ENCODE measurements at regions not wholly inside any gene's neighbourhood (a gene's known extent, or its start where the extent isn't known, plus 50 kb on each side); places are given as distances from the start of the nearest gene placed in this dataset.
A peak's percentile ranks its signal among the peaks of the same experiment; 100 is the strongest.

DNA sequence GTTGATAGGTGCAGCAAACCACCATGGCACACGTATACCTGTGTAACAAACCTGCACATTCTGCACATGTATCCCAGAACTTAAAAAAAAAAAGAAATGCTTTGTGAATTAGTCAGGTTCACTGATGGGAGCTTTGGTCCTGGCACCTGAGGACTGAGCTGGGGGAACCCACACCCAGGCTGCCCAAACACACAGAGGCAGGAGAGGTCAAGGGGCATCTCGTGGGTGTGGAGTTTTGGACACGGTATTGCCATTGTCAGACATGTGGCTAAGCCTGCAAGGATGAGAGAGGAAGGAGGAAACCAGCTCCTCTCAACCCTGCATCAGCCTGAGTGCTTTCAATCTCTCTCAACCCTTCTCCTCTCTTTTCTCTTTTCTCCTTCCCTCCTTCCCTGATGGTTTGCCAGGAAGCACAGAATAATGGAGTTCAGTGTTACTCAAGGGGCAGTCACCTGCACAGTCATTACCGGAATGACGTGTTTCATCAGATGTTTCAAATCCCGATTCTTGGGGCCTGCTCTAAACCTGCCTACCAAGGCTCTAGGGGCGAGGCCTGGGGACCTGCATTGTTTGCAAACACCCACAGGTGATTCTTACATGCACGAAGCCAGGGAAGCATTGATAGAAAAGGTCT, 89.9 kb upstream of the NEDD9 start (continued):
- TF ChIP-seq, protein P1, sequence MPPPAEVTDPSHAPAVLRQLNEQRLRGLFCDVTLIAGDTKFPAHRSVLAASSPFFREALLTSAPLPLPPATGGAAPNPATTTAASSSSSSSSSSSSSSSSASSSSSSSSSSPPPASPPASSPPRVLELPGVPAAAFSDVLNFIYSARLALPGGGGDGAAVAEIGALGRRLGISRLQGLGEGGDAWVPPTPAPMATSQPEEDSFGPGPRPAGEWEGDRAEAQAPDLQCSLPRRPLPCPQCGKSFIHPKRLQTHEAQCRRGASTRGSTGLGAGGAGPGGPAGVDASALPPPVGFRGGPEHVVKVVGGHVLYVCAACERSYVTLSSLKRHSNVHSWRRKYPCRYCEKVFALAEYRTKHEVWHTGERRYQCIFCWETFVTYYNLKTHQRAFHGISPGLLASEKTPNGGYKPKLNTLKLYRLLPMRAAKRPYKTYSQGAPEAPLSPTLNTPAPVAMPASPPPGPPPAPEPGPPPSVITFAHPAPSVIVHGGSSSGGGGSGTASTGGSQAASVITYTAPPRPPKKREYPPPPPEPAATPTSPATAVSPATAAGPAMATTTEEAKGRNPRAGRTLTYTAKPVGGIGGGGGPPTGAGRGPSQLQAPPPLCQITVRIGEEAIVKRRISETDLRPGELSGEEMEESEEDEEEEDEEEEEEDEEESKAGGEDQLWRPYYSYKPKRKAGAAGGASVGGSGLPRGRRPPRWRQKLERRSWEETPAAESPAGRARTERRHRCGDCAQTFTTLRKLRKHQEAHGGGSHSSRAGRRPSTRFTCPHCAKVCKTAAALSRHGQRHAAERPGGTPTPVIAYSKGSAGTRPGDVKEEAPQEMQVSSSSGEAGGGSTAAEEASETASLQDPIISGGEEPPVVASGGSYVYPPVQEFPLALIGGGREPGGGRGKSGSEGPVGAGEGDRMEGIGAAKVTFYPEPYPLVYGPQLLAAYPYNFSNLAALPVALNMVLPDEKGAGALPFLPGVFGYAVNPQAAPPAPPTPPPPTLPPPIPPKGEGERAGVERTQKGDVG (CRISPR knock-in tag; IDR thresholded peaks at IDR 0.05): no peak
- TF ChIP-seq, protein P2, sequence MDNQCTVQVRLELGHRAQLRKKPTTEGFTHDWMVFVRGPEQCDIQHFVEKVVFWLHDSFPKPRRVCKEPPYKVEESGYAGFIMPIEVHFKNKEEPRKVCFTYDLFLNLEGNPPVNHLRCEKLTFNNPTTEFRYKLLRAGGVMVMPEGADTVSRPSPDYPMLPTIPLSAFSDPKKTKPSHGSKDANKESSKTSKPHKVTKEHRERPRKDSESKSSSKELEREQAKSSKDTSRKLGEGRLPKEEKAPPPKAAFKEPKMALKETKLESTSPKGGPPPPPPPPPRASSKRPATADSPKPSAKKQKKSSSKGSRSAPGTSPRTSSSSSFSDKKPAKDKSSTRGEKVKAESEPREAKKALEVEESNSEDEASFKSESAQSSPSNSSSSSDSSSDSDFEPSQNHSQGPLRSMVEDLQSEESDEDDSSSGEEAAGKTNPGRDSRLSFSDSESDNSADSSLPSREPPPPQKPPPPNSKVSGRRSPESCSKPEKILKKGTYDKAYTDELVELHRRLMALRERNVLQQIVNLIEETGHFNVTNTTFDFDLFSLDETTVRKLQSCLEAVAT (IDR thresholded peaks at IDR 0.05): no peak
- TF ChIP-seq MTA2 (IDR thresholded peaks at IDR 0.05; ENCODE audit: low read depth) (peak; percentile 16; the same call in 1 of the 2 replicates), SP1 (IDR thresholded peaks at IDR 0.05; ENCODE audit: low read depth, low read length) (no peak), NR2C2 (IDR thresholded peaks at IDR 0.05; ENCODE audit: borderline replicate concordance, control insufficient read depth, insufficient read length, low read depth) (no peak), HCFC1 (IDR thresholded peaks at IDR 0.05; ENCODE audit: low read length) (no peak), ZNF217 (IDR thresholded peaks at IDR 0.05) (0 out of 2 replicates have a peak, but pooled peaks have one; percentile 18), FOS (IDR thresholded peaks at IDR 0.05; ENCODE audit: borderline replicate concordance, extremely low read depth, insufficient read length) (no peak), ZZZ3 (IDR thresholded peaks at IDR 0.05; ENCODE audit: control insufficient read depth, insufficient read length, low read depth) (no peak), KAT2A (conservative IDR thresholded peaks at IDR 0.05; ENCODE audit: control insufficient read depth, low read depth, low read length) (no peak), NFYB (IDR thresholded peaks at IDR 0.05; ENCODE audit: insufficient read depth, low read depth, low read length) (no peak), JUND (IDR thresholded peaks at IDR 0.05; ENCODE audit: low read depth, low read length) (no peak; the same call in 1 of the 2 replicates), CBX3 (IDR thresholded peaks at IDR 0.05; ENCODE audit: borderline replicate concordance, low read depth) (no peak), FOXM1 (IDR thresholded peaks at IDR 0.05; ENCODE audit: low read depth, low read length) (0 out of 2 replicates have a peak, but pooled peaks have one; percentile 28), CHD2 (IDR thresholded peaks at IDR 0.05; ENCODE audit: borderline replicate concordance, low read depth, low read length) (no peak), TCF7 (IDR thresholded peaks at IDR 0.05; ENCODE audit: borderline replicate concordance) (0 out of 2 replicates have a peak, but pooled peaks have one; percentile 25), MYC (IDR thresholded peaks at IDR 0.05; ENCODE audit: insufficient read depth, insufficient read length, insufficient replicate concordance, low read length, severe bottlenecking) (no peak), TBL1XR1 (IDR thresholded peaks at IDR 0.05; ENCODE audit: low read depth, low read length) (no peak), POLR2A (IDR thresholded peaks at IDR 0.05; ENCODE audit: low read depth, low read length) (peak; percentile 33; the same call in 1 of the 2 replicates), POLR2AphosphoS2 (IDR thresholded peaks at IDR 0.05; ENCODE audit: low read depth, low read length) (no peak), CREM (IDR thresholded peaks at IDR 0.05; ENCODE audit: low read depth) (peak; percentile 87)
- TF ChIP-seq, protein P3, sequence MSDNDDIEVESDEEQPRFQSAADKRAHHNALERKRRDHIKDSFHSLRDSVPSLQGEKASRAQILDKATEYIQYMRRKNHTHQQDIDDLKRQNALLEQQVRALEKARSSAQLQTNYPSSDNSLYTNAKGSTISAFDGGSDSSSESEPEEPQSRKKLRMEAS (IDR thresholded peaks at IDR 0.05; ENCODE audit: low read depth, low read length): 0 out of 2 replicates have a peak, but pooled peaks have one; percentile 13
- TF ChIP-seq, protein P4, sequence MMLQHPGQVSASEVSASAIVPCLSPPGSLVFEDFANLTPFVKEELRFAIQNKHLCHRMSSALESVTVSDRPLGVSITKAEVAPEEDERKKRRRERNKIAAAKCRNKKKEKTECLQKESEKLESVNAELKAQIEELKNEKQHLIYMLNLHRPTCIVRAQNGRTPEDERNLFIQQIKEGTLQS (IDR thresholded peaks at IDR 0.05; ENCODE audit: borderline replicate concordance, extremely low read depth, low read depth, low read length): no peak
- TF ChIP-seq, protein P5, sequence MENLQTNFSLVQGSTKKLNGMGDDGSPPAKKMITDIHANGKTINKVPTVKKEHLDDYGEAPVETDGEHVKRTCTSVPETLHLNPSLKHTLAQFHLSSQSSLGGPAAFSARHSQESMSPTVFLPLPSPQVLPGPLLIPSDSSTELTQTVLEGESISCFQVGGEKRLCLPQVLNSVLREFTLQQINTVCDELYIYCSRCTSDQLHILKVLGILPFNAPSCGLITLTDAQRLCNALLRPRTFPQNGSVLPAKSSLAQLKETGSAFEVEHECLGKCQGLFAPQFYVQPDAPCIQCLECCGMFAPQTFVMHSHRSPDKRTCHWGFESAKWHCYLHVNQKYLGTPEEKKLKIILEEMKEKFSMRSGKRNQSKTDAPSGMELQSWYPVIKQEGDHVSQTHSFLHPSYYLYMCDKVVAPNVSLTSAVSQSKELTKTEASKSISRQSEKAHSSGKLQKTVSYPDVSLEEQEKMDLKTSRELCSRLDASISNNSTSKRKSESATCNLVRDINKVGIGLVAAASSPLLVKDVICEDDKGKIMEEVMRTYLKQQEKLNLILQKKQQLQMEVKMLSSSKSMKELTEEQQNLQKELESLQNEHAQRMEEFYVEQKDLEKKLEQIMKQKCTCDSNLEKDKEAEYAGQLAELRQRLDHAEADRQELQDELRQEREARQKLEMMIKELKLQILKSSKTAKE (IDR thresholded peaks at IDR 0.05; ENCODE audit: low read depth, poor library complexity, severe bottlenecking): peak; percentile 25

All from GM12878 (cell line).